ENCODE measurements at regions not wholly inside any gene's neighbourhood (a gene's known extent, or its start where the extent isn't known, plus 50 kb on each side); places are given as distances from the start of the nearest gene placed in this dataset.

- TF ChIP-seq, protein P1, sequence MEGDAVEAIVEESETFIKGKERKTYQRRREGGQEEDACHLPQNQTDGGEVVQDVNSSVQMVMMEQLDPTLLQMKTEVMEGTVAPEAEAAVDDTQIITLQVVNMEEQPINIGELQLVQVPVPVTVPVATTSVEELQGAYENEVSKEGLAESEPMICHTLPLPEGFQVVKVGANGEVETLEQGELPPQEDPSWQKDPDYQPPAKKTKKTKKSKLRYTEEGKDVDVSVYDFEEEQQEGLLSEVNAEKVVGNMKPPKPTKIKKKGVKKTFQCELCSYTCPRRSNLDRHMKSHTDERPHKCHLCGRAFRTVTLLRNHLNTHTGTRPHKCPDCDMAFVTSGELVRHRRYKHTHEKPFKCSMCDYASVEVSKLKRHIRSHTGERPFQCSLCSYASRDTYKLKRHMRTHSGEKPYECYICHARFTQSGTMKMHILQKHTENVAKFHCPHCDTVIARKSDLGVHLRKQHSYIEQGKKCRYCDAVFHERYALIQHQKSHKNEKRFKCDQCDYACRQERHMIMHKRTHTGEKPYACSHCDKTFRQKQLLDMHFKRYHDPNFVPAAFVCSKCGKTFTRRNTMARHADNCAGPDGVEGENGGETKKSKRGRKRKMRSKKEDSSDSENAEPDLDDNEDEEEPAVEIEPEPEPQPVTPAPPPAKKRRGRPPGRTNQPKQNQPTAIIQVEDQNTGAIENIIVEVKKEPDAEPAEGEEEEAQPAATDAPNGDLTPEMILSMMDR (IDR thresholded peaks at IDR 0.05) = no peak
- TF ChIP-seq EP300 (IDR thresholded peaks at IDR 0.05) = no peak
These were observed 437.9 kb upstream of the MAOA start for GRCh38 chrX:43218198-43218597.
